K562 (cell line): ENCODE measurements at regions not wholly inside any gene's neighbourhood (a gene's known extent, or its start where the extent isn't known, plus 50 kb on each side); places are given as distances from the start of the nearest gene placed in this dataset.

Source experiments
- ATAC-seq: fragments of 200-7000 bp; cut with Tn5 transposase; 3 replicates; pipeline ENCODE4 v1.9.1; 2020; ENCODE audit warnings: moderate library complexity
- BruUV-seq: library from RNA; stranded (reverse); fragments of 400-500 nt; replicated peaks from 2 replicates; lab custom pipeline; 2021; lab: Mats Ljungman, UMichigan
- CTCF ChIA-PET: fragments of 300-600 bp; formaldehyde crosslinking; extraction: SDS; loops from one replicate; lab custom pipeline; 2021; ENCODE audit warnings: low intra/inter-chr PET ratio; lab: Yijun Ruan, JAX
- POLR2A ChIA-PET: fragments of 300-600, 350-650 bp; sonication (Branson Sonifier 250); formaldehyde crosslinking; extraction: SDS; loops from one replicate; lab custom pipeline; 2021; ENCODE audit warnings: antibody characterized with exemption, inconsistent platforms; lab: Yijun Ruan, JAX
- DNase-seq, 4 experiments: peaks; one replicate each; pipeline versions ENCODE4 v3.0.0 to v3.0.0-alpha.2; 2011 to 2018; ENCODE audit warnings: low spot score in 3 of 4, mixed read lengths in 3 of 4; ENCODE audit errors: extremely low read depth in 1 of 4
- FAIRE-seq: peaks from 2 replicates; lab custom pipeline; 2011; peaks lifted over from hg19 to GRCh38; lab: Jason Lieb, UNC
- H2AFZ ChIP-seq: 2 replicates; pipeline ENCODE4 v1.6.0; 2011; ENCODE audit warnings: low read depth, low read length, control low read depth, inconsistent platforms
- H3K27ac ChIP-seq: fragments of 200-600 bp; 3 replicates; pipeline ENCODE4 v1.8.0; 2011; ENCODE audit warnings: low read depth, mild to moderate bottlenecking, control low read depth, inconsistent platforms, low read length, moderate library complexity, mixed read lengths; ENCODE audit errors: extremely low read depth
- H3K27me3 ChIP-seq, 2 experiments: fragments of 300-600 bp in 1 of 2; 2 replicates in 1 of 2; 3 replicates in 1 of 2; pipeline versions ENCODE4 v1.6.0 to v1.8.0; 2011; ENCODE audit warnings: inconsistent platforms in 2 of 2, low read length in 2 of 2, mild to moderate bottlenecking in 1 of 2, mixed read lengths in 1 of 2, moderate library complexity in 1 of 2; ENCODE audit not compliant: control insufficient read depth in 2 of 2, insufficient read depth in 2 of 2
- H3K36me3 ChIP-seq: fragments of 300-600 bp; 3 replicates; pipeline ENCODE4 v1.8.0; 2011; ENCODE audit warnings: mild to moderate bottlenecking, low read length, inconsistent platforms; ENCODE audit not compliant: control insufficient read depth, insufficient read depth
- H3K4me1 ChIP-seq, 2 experiments: fragments of 200-600 bp in 1 of 2; replicated peaks in 1 of 2; 2 replicates in 1 of 2; 3 replicates in 1 of 2; pipeline versions ENCODE4 v1.5.1 to v1.8.0; 2011; ENCODE audit warnings: inconsistent platforms in 2 of 2, low read length in 2 of 2, mild to moderate bottlenecking in 1 of 2, mixed read lengths in 1 of 2, moderate library complexity in 1 of 2; ENCODE audit not compliant: control insufficient read depth in 2 of 2, insufficient read depth in 2 of 2
- H3K4me2 ChIP-seq: 2 replicates; pipeline ENCODE4 v1.6.1; 2011; ENCODE audit warnings: low read length, control low read depth, inconsistent platforms, mixed read lengths; ENCODE audit not compliant: insufficient read depth
- H3K4me3 ChIP-seq: fragments of 200-600 bp; sonication (generic), shearing (Covaris generic); 2 replicates; pipeline ENCODE4 v1.5.1; 2016; ENCODE audit warnings: control low read depth, inconsistent platforms
- H3K79me2 ChIP-seq: fragments of 200-600 bp; 3 replicates; pipeline ENCODE4 v1.8.0; 2011; ENCODE audit warnings: low read length, inconsistent platforms; ENCODE audit not compliant: control insufficient read depth, insufficient read depth
- H3K9ac ChIP-seq, 2 experiments: 2 replicates each; pipeline versions ENCODE4 v1.6.0 to v1.6.1; 2011; ENCODE audit warnings: low read depth in 2 of 2, low read length in 2 of 2, control low read depth in 1 of 2, inconsistent platforms in 1 of 2, mild to moderate bottlenecking in 1 of 2, mixed read lengths in 1 of 2; ENCODE audit not compliant: insufficient read depth in 1 of 2
- H3K9me1 ChIP-seq: one replicate; pipeline ENCODE4 v1.6.0; 2011; ENCODE audit warnings: inconsistent platforms, mild to moderate bottlenecking, low read length, moderate library complexity; ENCODE audit not compliant: control insufficient read depth, insufficient read depth
- H3K9me3 ChIP-seq: replicated peaks from 2 replicates; pipeline ENCODE4 v1.5.1; 2011; ENCODE audit warnings: low read depth, low read length, inconsistent platforms; ENCODE audit not compliant: control insufficient read depth, insufficient read depth
- H4K20me1 ChIP-seq: replicated peaks from 2 replicates; pipeline ENCODE4 v1.6.1; 2011; ENCODE audit warnings: low read length, inconsistent platforms, mixed read lengths; ENCODE audit not compliant: control insufficient read depth, insufficient read depth
- NFYB ChIP-seq: IDR thresholded peaks from 2 replicates; pipeline ENCODE4 v1.6.1; 2011; ENCODE audit warnings: mild to moderate bottlenecking, moderate library complexity; ENCODE audit not compliant: insufficient read length; ENCODE audit errors: extremely low read depth
- WGBS: fragments of 100-300 bp; shearing (Covaris generic); methylation state at CpG from one replicate; pipeline ENCODE4 v1.1.6; 2016; ENCODE audit warnings: low coverage, mixed read lengths; ENCODE audit not compliant: insufficient coverage; ENCODE audit errors: missing lambda C conversion rate; 5-methylcytosine and 5-hydroxymethylcytosine counted together
- in situ Hi-C: fragments of 300-500 bp; cut with MboI; formaldehyde crosslinking; loops from 4 replicates; pipeline ENCODE4 v1.15.0; 2018; ENCODE audit warnings: inconsistent platforms, mixed read lengths
- intact Hi-C: fragments of 100-400 bp; cut with micrococcal nuclease; formaldehyde crosslinking; loops from 2 replicates; pipeline ENCODE4 v1.14.2; 2022
- TF ChIP-seq, protein P1 (sequence below): sonication (generic); formaldehyde crosslinking; IDR thresholded peaks from 2 replicates; pipeline ENCODE4 v1.8.1; 2022; ENCODE audit warnings: missing genetic modification reagents
- TF ChIP-seq, protein P2 (sequence below): fragments of 450-650 bp; formaldehyde crosslinking; IDR thresholded peaks from 2 replicates; pipeline ENCODE4 v1.4.0; 2020; ENCODE audit warnings: mild to moderate bottlenecking, mixed read lengths

DNA sequence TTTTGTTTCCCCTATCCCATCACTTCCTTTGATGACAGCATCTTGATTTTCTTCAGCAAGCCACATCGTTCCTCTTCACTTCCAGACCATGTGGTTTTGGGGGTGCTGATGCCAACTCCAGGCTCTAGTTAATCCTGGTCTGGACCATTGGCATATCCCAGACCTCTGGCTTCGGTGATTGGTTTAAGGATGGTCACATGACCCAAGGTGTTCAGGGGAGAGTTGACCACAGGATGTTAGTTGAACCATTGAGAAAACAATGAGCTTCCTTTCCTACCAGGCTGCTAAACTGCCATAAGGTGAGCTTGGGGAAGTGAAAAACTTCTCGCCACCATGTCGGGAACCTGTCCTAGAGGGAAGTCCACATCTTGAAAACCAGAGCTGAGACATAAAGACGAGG, 60.9 kb upstream of the TLR3 start:
- Histone ChIP-seq H3K9ac (no peak overlapping the region), H4K20me1 (no peaks in the 10 kb centered on the region), H3K4me1 (no peaks in the 10 kb centered on the region), H3K27ac (no peak overlapping the region), H3K9me3 (no peaks in the 10 kb centered on the region)
- FAIRE-seq: no peak
- intact Hi-C loops: no loop called here
- CTCF ChIA-PET: no interaction called here
- no TSS peak for BruUV-seq
- WGBS: 0% methylated on average over 5 of the region's 5 CpGs
- peak; percentile 7 for TF ChIP-seq NFYB
- TF ChIP-seq, protein P1, sequence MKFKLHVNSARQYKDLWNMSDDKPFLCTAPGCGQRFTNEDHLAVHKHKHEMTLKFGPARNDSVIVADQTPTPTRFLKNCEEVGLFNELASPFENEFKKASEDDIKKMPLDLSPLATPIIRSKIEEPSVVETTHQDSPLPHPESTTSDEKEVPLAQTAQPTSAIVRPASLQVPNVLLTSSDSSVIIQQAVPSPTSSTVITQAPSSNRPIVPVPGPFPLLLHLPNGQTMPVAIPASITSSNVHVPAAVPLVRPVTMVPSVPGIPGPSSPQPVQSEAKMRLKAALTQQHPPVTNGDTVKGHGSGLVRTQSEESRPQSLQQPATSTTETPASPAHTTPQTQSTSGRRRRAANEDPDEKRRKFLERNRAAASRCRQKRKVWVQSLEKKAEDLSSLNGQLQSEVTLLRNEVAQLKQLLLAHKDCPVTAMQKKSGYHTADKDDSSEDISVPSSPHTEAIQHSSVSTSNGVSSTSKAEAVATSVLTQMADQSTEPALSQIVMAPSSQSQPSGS: no peak
- TF ChIP-seq, protein P2, sequence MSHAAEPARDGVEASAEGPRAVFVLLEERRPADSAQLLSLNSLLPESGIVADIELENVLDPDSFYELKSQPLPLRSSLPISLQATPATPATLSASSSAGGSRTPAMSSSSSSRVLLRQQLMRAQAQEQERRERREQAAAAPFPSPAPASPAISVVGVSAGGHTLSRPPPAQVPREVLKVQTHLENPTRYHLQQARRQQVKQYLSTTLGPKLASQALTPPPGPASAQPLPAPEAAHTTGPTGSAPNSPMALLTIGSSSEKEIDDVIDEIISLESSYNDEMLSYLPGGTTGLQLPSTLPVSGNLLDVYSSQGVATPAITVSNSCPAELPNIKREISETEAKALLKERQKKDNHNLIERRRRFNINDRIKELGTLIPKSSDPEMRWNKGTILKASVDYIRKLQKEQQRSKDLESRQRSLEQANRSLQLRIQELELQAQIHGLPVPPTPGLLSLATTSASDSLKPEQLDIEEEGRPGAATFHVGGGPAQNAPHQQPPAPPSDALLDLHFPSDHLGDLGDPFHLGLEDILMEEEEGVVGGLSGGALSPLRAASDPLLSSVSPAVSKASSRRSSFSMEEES: peak; percentile 41
- TF ChIP-seq, all 486 proteins: peak for 2
- Histone ChIP-seq H3K27me3 (peaks cover 9 to 15% of the 10 kb centered on the region in 2 experiments; a peak in 4 of 5 replicates), H3K9me1 (no peaks in the 10 kb centered on the region), H3K36me3 (no peaks in the 10 kb centered on the region), H3K79me2 (no peaks in the 10 kb centered on the region), H3K4me3 (no peak overlapping the region), H3K4me2 (no peak overlapping the region), H2AFZ (no peak overlapping the region)
- in situ Hi-C loops: no loop called here
- POLR2A ChIA-PET: no interaction called here
- no peak for ATAC-seq
- DNase-seq: no peak
